Motor neuron (in vitro differentiated cells): ENCODE measurements at regions not wholly inside any gene's neighbourhood (a gene's known extent, or its start where the extent isn't known, plus 50 kb on each side); places are given as distances from the start of the nearest gene placed in this dataset.
"Not testable (repeated sequence)": the region's sequence is repeated elsewhere in the genome, so short reads cannot be mapped to it uniquely, and the experiment has no call there.

Experiments
- ATAC-seq, 8 experiments: fragments of 200-7000 bp; cut with Tn5 transposase; replicated peaks in 6 of 8; 2 replicates each; pipeline ENCODE4 v1.8.0; 2021; ENCODE audit warnings: mild to moderate bottlenecking in 8 of 8, moderate library complexity in 8 of 8
- H3K27ac ChIP-seq, 2 donors: fragments of 250-450 bp; sonication (Bioruptor Pico); 2 replicates each; pipeline ENCODE4 v1.9.0; 2021; ENCODE audit warnings: antibody characterized with exemption in 2 of 2, mild to moderate bottlenecking in 2 of 2, moderate library complexity in 1 of 2
- H3K4me1 ChIP-seq, 2 donors: fragments of 250-450 bp; sonication (Bioruptor Pico); replicated peaks in 1 of 2; 2 replicates each; pipeline ENCODE4 v1.6.1; 2021; ENCODE audit warnings: antibody characterized with exemption in 2 of 2, mild to moderate bottlenecking in 2 of 2, moderate library complexity in 1 of 2
- H3K4me3 ChIP-seq, 5 donors: fragments of 250-450 bp; sonication (Bioruptor Pico); 2 replicates each; pipeline ENCODE4 v1.9.0; 2021; ENCODE audit warnings: antibody characterized with exemption in 5 of 5, mild to moderate bottlenecking in 5 of 5, moderate library complexity in 4 of 5
- WGBS, 10 experiments: fragments of 450-650 bp; shearing (Covaris generic); methylation state at CpG; one replicate each; pipeline ENCODE4 v1.0.0; 2022; 5-methylcytosine and 5-hydroxymethylcytosine counted together
- in situ Hi-C, 9 experiments: fragments of 400-800 bp; cut with MboI; loops; one replicate each; pipeline ENCODE4 v1.15.0; 2021; ENCODE audit warnings: low sequenced_read_pairs in 9 of 9, low pct_unique_long_range_greater_than_20kb in 2 of 9; ENCODE audit not compliant: unreplicated experiment in 9 of 9

DNA sequence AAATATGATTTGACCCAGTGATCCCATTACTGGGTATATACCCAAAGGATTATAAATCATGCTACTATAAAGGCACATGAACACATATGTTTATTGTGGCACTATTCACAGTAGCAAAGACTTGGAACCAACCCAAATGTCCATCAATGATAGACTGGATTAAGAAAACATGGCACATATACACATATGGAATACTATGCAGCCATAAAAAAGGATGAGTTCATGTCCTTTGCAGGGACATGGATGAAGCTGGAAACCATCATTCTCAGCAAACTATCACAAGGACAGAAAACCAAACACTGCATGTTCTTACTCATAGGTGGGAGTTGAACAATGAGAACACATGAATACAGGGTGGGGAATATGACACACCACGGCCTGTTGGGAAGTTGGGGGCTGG lies 330.5 kb upstream of the HNRNPA3 start:
- in situ Hi-C loops: not testable (repeated sequence)

GRCh38 chr2:176885001-176885643 lies 327.5 kb upstream of the HNRNPA3 start:
- ATAC-seq: peak in 2 of 8 experiments; percentile 61 to 78
- in situ Hi-C loops: no loop called here
- no peak overlapping the region for H3K27ac ChIP-seq
- H3K4me3 ChIP-seq: no peak overlapping the region
- 0 to 90% (median 60%) methylated on average over 1 to 3 of the region's 3 CpGs; no CpG with 5 or more reads in 1 of the 10 experiments for WGBS, 10 experiments
- peaks cover 0 to 7% of the 10 kb centered on the region in 2 donors for H3K4me1 ChIP-seq

More for the DNA sequence above, 330.5 kb upstream of the HNRNPA3 start:
- H3K4me1 ChIP-seq: peaks cover 8 to 30% of the 10 kb centered on the region in 2 donors
- not testable (repeated sequence) for H3K27ac ChIP-seq, H3K4me3 ChIP-seq, ATAC-seq
- WGBS, 10 experiments: 57 to 83% (median 71%) methylated on average over 1 of the region's 1 CpG; no CpG with 5 or more reads in 7 of the 10 experiments

GRCh38 chr2:176885661-176886060 lies 326.9 kb upstream of the HNRNPA3 start:
- Histone ChIP-seq H3K4me1 (peaks cover 0 to 10% of the 10 kb centered on the region in 2 donors), H3K4me3 (no peak overlapping the region), H3K27ac (no peak overlapping the region)
- ATAC-seq: no peak
- WGBS, 10 experiments: 18 to 100% (median 82%) methylated on average over 1 to 2 of the region's 2 CpGs; no CpG with 5 or more reads in 2 of the 10 experiments
- in situ Hi-C loops: no loop called here

- H3K4me3 ChIP-seq: no peak overlapping the region
- in situ Hi-C loops: no loop called here
- H3K27ac ChIP-seq: peak overlapping the region; percentile 47 to 67
- WGBS, 10 experiments: 0 to 83% (median 42%) methylated on average over 1 to 4 of the region's 4 CpGs; no CpG with 5 or more reads in 2 of the 10 experiments
- peak in 1 of 8 experiments; percentile 12 for ATAC-seq
- H3K4me1 ChIP-seq: peaks cover 21 to 55% of the 10 kb centered on the region in 2 donors
Observed at GRCh38 chr2:176891105-176891504, 321.5 kb upstream of the HNRNPA3 start.

DNA sequence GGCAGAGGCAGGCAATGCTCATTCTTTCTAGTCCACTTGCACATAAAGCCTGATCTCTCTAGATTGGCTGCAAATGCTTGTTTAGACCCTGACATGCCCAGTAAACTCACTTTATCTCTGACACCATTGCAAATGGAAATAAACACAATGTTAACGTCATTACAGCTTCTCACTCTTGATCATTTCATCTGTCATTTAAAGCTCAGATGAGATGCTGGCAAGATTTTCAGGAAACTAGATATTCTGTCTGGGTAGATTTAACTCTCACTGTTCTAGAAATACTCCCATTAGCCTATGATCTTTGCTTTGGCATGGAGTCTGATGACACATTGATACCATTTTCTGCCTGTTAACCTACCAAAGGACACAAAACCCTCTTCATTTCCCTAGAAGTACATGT lies 320.7 kb upstream of the HNRNPA3 start:
- peak overlapping the region; percentile 44 to 54 for H3K27ac ChIP-seq
- peak in 1 of 8 experiments; percentile 10 for ATAC-seq
- 0 to 91% (median 40%) methylated on average over 1 of the region's 1 CpG; no CpG with 5 or more reads in 4 of the 10 experiments for WGBS, 10 experiments
- in situ Hi-C loops: no loop called here
- peaks cover 21 to 55% of the 10 kb centered on the region in 2 donors for H3K4me1 ChIP-seq
- no peak overlapping the region for H3K4me3 ChIP-seq

- WGBS, 10 experiments: 11 to 83% (median 53%) methylated on average over 1 to 2 of the region's 2 CpGs; no CpG with 5 or more reads in 3 of the 10 experiments
- in situ Hi-C loops: no loop called here
- ATAC-seq: peak in 5 of 8 experiments; percentile 71 to 89 (median 81)
- no peak overlapping the region for H3K4me3 ChIP-seq
- peaks cover 21 to 55% of the 10 kb centered on the region in 2 donors for H3K4me1 ChIP-seq
- peak overlapping the region in 1 of 2 donors; percentile 44 for H3K27ac ChIP-seq
Observed at GRCh38 chr2:176892676-176893226, 319.8 kb upstream of the HNRNPA3 start.

DNA sequence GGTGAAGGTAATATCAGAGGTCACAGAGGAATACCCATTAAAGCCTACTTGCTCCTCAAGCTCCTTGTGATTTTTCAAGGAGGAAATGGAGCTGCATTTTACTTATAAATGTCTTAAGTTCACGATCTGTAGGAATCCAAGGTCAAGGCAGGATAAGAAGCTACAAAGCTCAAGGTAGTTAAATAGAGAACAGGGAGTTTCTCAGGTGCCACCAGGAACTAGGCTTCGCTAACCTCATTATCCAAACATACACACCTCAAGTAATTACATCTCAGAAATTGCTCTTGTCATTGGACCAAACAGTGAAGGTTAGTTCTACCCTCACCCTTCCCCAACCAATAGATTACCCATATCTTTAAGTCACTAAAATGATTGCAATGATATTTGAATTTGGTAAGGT lies 317.4 kb upstream of the HNRNPA3 start:
- no peak for ATAC-seq
- Histone ChIP-seq H3K4me1 (peaks cover 21 to 50% of the 10 kb centered on the region in 2 donors), H3K4me3 (no peak overlapping the region), H3K27ac (no peak overlapping the region)
- 0 to 100% (median 86%) methylated on average over 1 to 2 of the region's 2 CpGs; no CpG with 5 or more reads in 1 of the 10 experiments for WGBS, 10 experiments
- in situ Hi-C loops: no loop called here

GRCh38 chr2:176902454-176902853 lies 310.1 kb upstream of the HNRNPA3 start:
- in situ Hi-C loops: no loop called here
- Histone ChIP-seq H3K4me3 (no peak overlapping the region), H3K27ac (no peak overlapping the region), H3K4me1 (peaks cover 0 to 7% of the 10 kb centered on the region in 2 donors)
- ATAC-seq: no peak
- WGBS, 10 experiments: 11 to 89% (median 80%) methylated on average over 1 to 3 of the region's 4 CpGs; no CpG with 5 or more reads in 4 of the 10 experiments

- WGBS, 10 experiments: 0 to 100% (median 89%) methylated on average over 1 to 2 of the region's 2 CpGs; no CpG with 5 or more reads in 2 of the 10 experiments
- H3K4me3 ChIP-seq, H3K27ac ChIP-seq, H3K4me1 ChIP-seq, ATAC-seq, in situ Hi-C loops: not testable (repeated sequence)
Observed at GRCh38 chr2:176904053-176904452, 308.5 kb upstream of the HNRNPA3 start.

GRCh38 chr2:176907341-176907740 lies 305.3 kb upstream of the HNRNPA3 start:
- H3K4me3 ChIP-seq: no peak overlapping the region
- ATAC-seq: no peak
- H3K4me1 ChIP-seq: peaks cover 0 to 7% of the 10 kb centered on the region in 2 donors
- H3K27ac ChIP-seq: no peak overlapping the region
- WGBS, 10 experiments: 0 to 90% (median 58%) methylated on average over 1 to 3 of the region's 3 CpGs
- in situ Hi-C loops: no loop called here

DNA sequence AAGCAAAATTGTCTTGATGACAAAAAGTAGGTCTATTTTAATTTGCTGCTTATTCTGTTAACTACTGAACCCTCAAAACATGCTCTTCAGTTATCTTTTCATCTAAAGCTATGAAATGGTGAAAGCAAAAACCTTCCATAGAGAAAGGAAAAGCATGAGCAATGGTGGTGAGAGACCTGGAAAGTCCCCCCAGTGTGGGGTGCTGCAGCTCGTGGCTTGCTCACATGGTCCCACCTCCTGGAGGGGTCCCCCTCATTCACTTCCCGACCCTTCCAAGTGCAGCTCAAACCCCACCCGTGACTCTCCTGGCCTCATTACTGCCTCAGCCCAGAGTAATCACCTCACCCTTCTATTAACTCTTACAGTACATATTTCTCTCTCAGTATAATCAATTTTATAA lies 301.8 kb upstream of the HNRNPA3 start:
- in situ Hi-C loops: no loop called here
- Histone ChIP-seq H3K27ac (no peak overlapping the region), H3K4me3 (no peak overlapping the region), H3K4me1 (peaks cover 0 to 2% of the 10 kb centered on the region in 2 donors)
- WGBS, 10 experiments: 0 to 83% (median 40%) methylated on average over 1 to 2 of the region's 3 CpGs; no CpG with 5 or more reads in 5 of the 10 experiments
- ATAC-seq: no peak

DNA sequence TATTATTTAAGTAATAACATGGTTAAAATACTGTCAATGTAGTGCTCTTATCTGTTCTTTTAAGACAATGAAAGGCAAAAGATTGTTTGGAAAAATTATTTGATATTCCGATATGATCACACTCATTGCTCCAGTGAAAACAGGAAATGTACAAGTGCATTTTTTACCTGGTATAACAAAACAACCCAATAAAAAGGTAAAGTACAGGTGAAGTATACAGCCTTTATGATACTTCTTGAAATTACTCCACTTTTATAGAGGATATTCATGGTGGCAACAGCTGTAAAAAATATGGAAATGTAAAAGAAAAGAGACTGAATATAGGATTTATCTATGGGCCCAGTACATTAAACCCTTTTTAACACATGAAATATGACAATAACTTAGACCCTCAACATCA lies 298.6 kb upstream of the HNRNPA3 start:
- WGBS, 10 experiments: 83 to 100% (median 97%) methylated on average over 1 of the region's 1 CpG; no CpG with 5 or more reads in 2 of the 10 experiments
- Histone ChIP-seq H3K27ac (no peak overlapping the region), H3K4me3 (no peak overlapping the region), H3K4me1 (no peaks in the 10 kb centered on the region)
- ATAC-seq: no peak
- in situ Hi-C loops: no loop called here

DNA sequence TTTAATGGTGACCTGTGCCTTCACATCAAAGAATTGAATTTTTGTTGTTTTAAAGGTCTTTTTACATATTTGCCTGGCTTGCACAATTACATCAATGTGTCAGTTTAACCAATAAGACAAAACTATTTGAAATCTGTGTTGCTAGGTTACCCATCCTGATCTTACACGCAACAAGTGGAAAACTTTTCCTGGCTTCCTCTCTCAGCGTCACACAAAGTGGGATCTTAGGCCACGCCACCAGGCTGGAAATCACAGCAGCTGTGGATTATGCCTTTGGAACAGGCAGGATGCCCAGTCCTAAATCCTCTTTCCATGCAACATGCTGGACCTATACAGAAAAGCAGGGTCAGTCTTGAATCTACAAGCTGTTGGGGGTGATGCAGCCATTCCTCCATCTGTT lies 298.2 kb upstream of the HNRNPA3 start:
- 26 to 100% (median 90%) methylated on average over 1 to 3 of the region's 3 CpGs; no CpG with 5 or more reads in 1 of the 10 experiments for WGBS, 10 experiments
- in situ Hi-C loops: no loop called here
- no peak for ATAC-seq
- no peaks in the 10 kb centered on the region for H3K4me1 ChIP-seq
- H3K27ac ChIP-seq: no peak overlapping the region
- no peak overlapping the region for H3K4me3 ChIP-seq
